ENCODE measurements at regions not wholly inside any gene's neighbourhood (a gene's known extent, or its start where the extent isn't known, plus 50 kb on each side); places are given as distances from the start of the nearest gene placed in this dataset.

GRCh38 chr4:58274553-58274952, 1164.4 kb upstream of the IGFBP7 start:
- no peaks in the 10 kb centered on the region for H3K4me1 Mint-ChIP-seq
- Histone ChIP-seq H3K4me2 (ENCODE audit: insufficient read depth, insufficient read length, low read length) (no peak overlapping the region), H3K56ac (ENCODE audit: insufficient read length, low read depth, low read length) (no peak overlapping the region), H3K9me3 (ENCODE audit: control insufficient read depth, low read depth, low read length) (no peaks in the 10 kb centered on the region), H3K9ac (ENCODE audit: extremely low read depth, insufficient read length, low read length) (no peak overlapping the region), H4K8ac (replicated peaks; ENCODE audit: insufficient read length, low read depth, low read length) (no peak overlapping the region), H4K5ac (ENCODE audit: insufficient read length, low read depth, low read length) (no peak overlapping the region), H3K27ac (ENCODE audit: insufficient read length, low read depth, low read length) (no peak overlapping the region), H3K14ac (ENCODE audit: insufficient read depth, low read length) (no peak overlapping the region), H3K4me1 (ENCODE audit: insufficient read depth, low read length) (no peaks in the 10 kb centered on the region), H2AK5ac (ENCODE audit: insufficient read length, low read length) (no peak overlapping the region), H2BK120ac (ENCODE audit: low read depth, low read length, poor library complexity, severe bottlenecking) (no peak overlapping the region), H2AFZ (ENCODE audit: low read length) (no peak overlapping the region), H3K23me2 (ENCODE audit: insufficient read length, low read depth, low read length, poor library complexity, severe bottlenecking) (no peaks in the 10 kb centered on the region), H3K79me1 (ENCODE audit: insufficient read depth, low read depth, low read length, poor library complexity, severe bottlenecking) (no peaks in the 10 kb centered on the region), H2BK20ac (ENCODE audit: low read depth, low read length, poor library complexity, severe bottlenecking) (no peak overlapping the region), H3K23ac (ENCODE audit: insufficient read length, low read depth, low read length) (no peak overlapping the region), H2BK15ac (ENCODE audit: low read depth, low read length) (no peak overlapping the region), H3K27me3 (ENCODE audit: insufficient read depth, low read length) (no peaks in the 10 kb centered on the region), H3K79me2 (ENCODE audit: insufficient read depth, low read length) (no peaks in the 10 kb centered on the region), H4K20me1 (ENCODE audit: control insufficient read depth, insufficient read depth, insufficient read length) (no peaks in the 10 kb centered on the region), H2BK5ac (ENCODE audit: insufficient read length, low read length) (no peak overlapping the region), H4K91ac (ENCODE audit: insufficient read length, low read depth, low read length) (no peak overlapping the region), H2BK12ac (ENCODE audit: insufficient read length, low read depth, low read length) (no peak overlapping the region), H3T11ph (ENCODE audit: low read length) (no peak overlapping the region), H3K4ac (ENCODE audit: low read depth, low read length) (no peak overlapping the region), H3K18ac (ENCODE audit: insufficient read length, low read depth, low read length) (no peak overlapping the region)
- H3K36me3 Mint-ChIP-seq (ENCODE audit: insufficient read depth in 1 of 3, low read depth in 3 of 3) = peaks cover 6 to 21% (median 17%) of the 10 kb centered on the region in 3 experiments; a peak in 6 of 7 replicates
- DNase-seq = no peak
- H3K27ac Mint-ChIP-seq = no peak overlapping the region
- no CpG with 5 or more reads among the region's 5 CpGs for WGBS (ENCODE audit: extremely low coverage, insufficient read length, low lambda C conversion rate)
- no peak overlapping the region for H3K4me3 Mint-ChIP-seq
- TF ChIP-seq CTCF (conservative IDR thresholded peaks at IDR 0.05) = no peak
- no peaks in the 10 kb centered on the region for H3K27me3 Mint-ChIP-seq (ENCODE audit: low read depth)
- peaks cover 13 to 18% of the 10 kb centered on the region in 2 experiments for H3K9me3 Mint-ChIP-seq
